Astrocyte (in vitro differentiated cells and primary cell): ENCODE measurements at regions not wholly inside any gene's neighbourhood (a gene's known extent, or its start where the extent isn't known, plus 50 kb on each side); places are given as distances from the start of the nearest gene placed in this dataset.

Source experiments
- CTCF ChIP-seq: IDR thresholded peaks from 2 replicates; pipeline ENCODE4 v1.5.1; 2011; ENCODE audit warnings: low read depth, mild to moderate bottlenecking, inconsistent platforms, low read length, moderate library complexity; ENCODE audit not compliant: insufficient read depth
- EZH2 ChIP-seq: IDR thresholded peaks from 2 replicates; pipeline ENCODE4 v1.6.1; 2012; ENCODE audit warnings: mild to moderate bottlenecking, low read length, inconsistent platforms; ENCODE audit not compliant: insufficient read depth

- TF ChIP-seq CTCF (no peak), EZH2 (no peak)
These were observed 342.5 kb upstream of the FSTL5 start for GRCh38 chr4:162506253-162506652.
